Adrenal gland (tissue), 9 donors: ENCODE measurements at regions not wholly inside any gene's neighbourhood (a gene's known extent, or its start where the extent isn't known, plus 50 kb on each side); places are given as distances from the start of the nearest gene placed in this dataset.

ENCODE experiments used
- DNase-seq, 7 donors: peaks; one replicate each; pipeline ENCODE4 v3.0.0-alpha.2; 2019 to 2020
- H3K27ac ChIP-seq, 5 donors: fragments of 200-600 bp; sonication (generic) in 4 of 5; 1 replicate in 3 of 5; 2 replicates in 2 of 5; pipeline versions ENCODE4 v1.5.1 to v1.8.0; 2016 to 2020; ENCODE audit warnings: mild to moderate bottlenecking in 1 of 5
- H3K27me3 ChIP-seq: fragments of 200-600 bp; 2 replicates; pipeline ENCODE4 v1.8.0; 2021
- H3K36me3 ChIP-seq, 2 donors: fragments of 200-600 bp; replicated peaks in 1 of 2; 1 replicate in 1 of 2; 2 replicates in 1 of 2; pipeline versions ENCODE4 v1.5.1 to v1.8.0; 2018 to 2022
- H3K4me1 ChIP-seq, 2 donors: fragments of 200-600 bp; replicated peaks in 1 of 2; 1 replicate in 1 of 2; 2 replicates in 1 of 2; pipeline versions ENCODE4 v1.5.1 to v1.8.0; 2018 to 2021
- H3K4me3 ChIP-seq, 4 donors: fragments of 200-600 bp; sonication (generic) in 3 of 4; one replicate each; pipeline ENCODE4 v1.5.1; 2016 to 2018
- H3K9me3 ChIP-seq, 3 donors: fragments of 200-600 bp; sonication (generic) in 1 of 3; replicated peaks in 1 of 3; 1 replicate in 2 of 3; 2 replicates in 1 of 3; pipeline versions ENCODE4 v1.5.1 to v1.8.0; 2016 to 2021
- POLR2A ChIP-seq, 2 donors: fragments of 450-650 bp; IDR thresholded peaks; one replicate each; pipeline ENCODE4 v1.6.1; 2017; ENCODE audit warnings: antibody characterized with exemption in 2 of 2, mild to moderate bottlenecking in 2 of 2, moderate library complexity in 1 of 2
- WGBS, 4 donors: extraction: QIAGEN DNeasy Blood & Tissue Kit in 2 of 4; methylation state at CpG; one replicate each; pipeline versions ENCODE4 v1.1.5 to v1.1.7; 2013 to 2017; 5-methylcytosine and 5-hydroxymethylcytosine counted together
- intact Hi-C, 2 donors: fragments of 100-400 bp; cut with DNase I; formaldehyde crosslinking; loops; one replicate each; pipeline versions ENCODE4 v1.14.1 to v1.15.0; 2022 to 2023
- TF ChIP-seq, protein P1 (sequence below), 6 experiments: fragments of 450-650 bp in 4 of 6; fragments of 200-600 bp in 2 of 6; sonication (generic) in 1 of 6; IDR thresholded peaks; 1 replicate in 5 of 6; 2 replicates in 1 of 6; pipeline versions ENCODE4 v1.5.1 to v1.8.0; 2016 to 2021; ENCODE audit warnings: antibody characterized with exemption in 6 of 6, mild to moderate bottlenecking in 2 of 6, moderate library complexity in 1 of 6
- donor health status: healthy with polysubstance abuse.
- donor health status: Bipolar disorder and iron deficiency.
- donor health status: DM: yes; HTN: yes; CAD: no.
- donor health status: DM: no; HTN: no; CAD: no.
- donor health status: DM: no; HTN: no; CAD: no.

DNA sequence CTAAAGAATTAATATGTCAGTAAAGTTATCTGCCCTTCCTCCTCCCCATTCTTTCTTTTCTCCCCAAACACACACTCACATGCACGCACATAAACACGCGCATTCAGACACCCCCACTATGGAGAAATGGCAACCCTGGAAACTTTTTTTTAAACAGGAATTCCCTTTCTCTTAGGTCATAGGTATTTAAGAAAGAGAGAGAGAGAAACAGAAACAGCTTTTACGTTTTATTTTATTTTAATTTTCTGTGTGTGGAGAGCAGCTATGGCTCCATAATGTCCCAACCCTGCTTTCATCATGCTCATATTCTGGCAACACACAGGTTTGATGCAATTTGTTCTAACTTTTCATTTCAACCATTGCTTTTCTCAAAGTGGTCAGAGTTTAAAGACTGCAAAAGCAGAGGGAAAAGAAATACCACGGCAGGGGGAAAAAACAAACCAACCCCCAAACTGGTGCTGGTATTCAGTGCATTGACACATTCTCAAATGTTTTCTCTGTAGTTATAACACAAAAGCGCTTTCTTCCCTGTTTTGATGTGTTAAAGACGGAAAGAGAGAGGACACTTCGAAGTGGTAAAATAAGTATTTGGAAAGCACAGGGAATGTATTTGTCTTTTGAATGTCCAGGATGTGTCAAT is 126.0 kb upstream of the TMEM161B start:
- Histone ChIP-seq H3K4me1 (no peaks in the 10 kb centered on the region), H3K36me3 (no peaks in the 10 kb centered on the region), H3K27me3 (no peaks in the 10 kb centered on the region), H3K27ac (no peak overlapping the region), H3K4me3 (no peak overlapping the region), H3K9me3 (no peaks in the 10 kb centered on the region)
- no peak for TF ChIP-seq POLR2A (IDR thresholded peaks at IDR 0.05)
- TF ChIP-seq, protein P1, sequence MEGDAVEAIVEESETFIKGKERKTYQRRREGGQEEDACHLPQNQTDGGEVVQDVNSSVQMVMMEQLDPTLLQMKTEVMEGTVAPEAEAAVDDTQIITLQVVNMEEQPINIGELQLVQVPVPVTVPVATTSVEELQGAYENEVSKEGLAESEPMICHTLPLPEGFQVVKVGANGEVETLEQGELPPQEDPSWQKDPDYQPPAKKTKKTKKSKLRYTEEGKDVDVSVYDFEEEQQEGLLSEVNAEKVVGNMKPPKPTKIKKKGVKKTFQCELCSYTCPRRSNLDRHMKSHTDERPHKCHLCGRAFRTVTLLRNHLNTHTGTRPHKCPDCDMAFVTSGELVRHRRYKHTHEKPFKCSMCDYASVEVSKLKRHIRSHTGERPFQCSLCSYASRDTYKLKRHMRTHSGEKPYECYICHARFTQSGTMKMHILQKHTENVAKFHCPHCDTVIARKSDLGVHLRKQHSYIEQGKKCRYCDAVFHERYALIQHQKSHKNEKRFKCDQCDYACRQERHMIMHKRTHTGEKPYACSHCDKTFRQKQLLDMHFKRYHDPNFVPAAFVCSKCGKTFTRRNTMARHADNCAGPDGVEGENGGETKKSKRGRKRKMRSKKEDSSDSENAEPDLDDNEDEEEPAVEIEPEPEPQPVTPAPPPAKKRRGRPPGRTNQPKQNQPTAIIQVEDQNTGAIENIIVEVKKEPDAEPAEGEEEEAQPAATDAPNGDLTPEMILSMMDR (IDR thresholded peaks at IDR 0.05): no peak
- intact Hi-C loops: no loop called here
- 76 to 79% (median 78%) methylated on average over 8 of the region's 8 CpGs for WGBS, 4 donors
- no peak for DNase-seq

DNA sequence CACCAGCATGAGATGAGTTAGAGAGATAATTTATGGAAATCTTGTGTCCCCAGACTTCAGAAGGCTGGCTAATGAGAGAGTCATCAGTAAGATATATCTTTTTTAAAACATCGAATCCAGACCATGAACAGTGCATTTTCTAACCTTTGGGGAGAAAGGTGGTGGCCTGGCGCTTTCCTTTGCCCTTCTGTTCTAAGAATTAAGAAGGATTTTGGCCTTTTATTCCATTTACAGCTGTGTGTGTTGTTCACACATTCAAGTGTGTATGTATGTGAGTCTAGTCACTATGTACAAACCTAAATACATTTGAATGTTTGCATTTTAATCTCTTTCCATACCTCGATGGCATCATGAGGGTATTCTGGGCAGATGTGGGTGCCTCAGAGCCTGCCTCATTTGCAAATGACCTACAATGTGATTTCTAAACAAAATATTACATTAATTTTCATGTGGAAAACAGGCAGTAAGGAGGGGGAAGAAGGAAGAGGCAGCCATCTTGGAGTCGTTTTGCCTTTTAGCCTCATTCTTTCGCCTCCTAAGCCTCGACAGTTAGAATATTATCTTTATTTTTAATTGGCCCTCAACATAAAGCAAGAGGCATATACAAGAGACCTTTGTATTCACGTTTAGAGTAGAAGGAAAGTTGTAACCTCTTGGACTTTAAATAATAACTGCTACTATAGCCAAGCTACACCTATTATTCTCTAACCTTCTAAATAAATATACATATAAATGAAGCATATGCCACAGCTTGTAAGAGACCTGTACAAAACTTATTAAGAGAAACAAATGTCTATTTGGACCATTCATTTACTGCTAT is 125.3 kb upstream of the TMEM161B start:
- Histone ChIP-seq H3K4me1 (no peaks in the 10 kb centered on the region), H3K4me3 (no peak overlapping the region), H3K27me3 (no peaks in the 10 kb centered on the region), H3K9me3 (no peaks in the 10 kb centered on the region), H3K27ac (no peak overlapping the region), H3K36me3 (no peaks in the 10 kb centered on the region)
- 72 to 80% (median 76%) methylated on average over 7 of the region's 7 CpGs for WGBS, 4 donors
- TF ChIP-seq POLR2A (IDR thresholded peaks at IDR 0.05): no peak
- TF ChIP-seq, protein P1 (IDR thresholded peaks at IDR 0.05): no peak
- no peak for DNase-seq
- intact Hi-C loops: no loop called here

DNA sequence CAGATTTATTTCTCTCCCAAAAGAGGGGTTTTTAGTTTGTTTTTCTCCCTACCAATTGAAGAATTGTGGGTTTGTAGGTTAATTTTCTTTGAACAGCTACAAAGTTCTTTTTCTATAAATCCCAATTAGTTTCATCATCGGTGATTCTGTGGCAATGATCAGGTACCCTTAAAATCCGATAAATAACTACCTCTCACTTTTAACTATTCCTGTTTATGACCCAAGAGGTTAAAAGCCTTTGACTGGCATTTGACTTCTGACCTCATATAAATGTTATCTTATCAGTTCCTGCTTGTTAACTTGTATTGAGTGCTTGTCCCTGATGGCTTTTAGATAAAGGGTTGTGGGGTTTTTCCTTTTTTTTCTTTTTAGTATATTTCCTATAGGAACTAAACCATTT is 124.4 kb upstream of the TMEM161B start:
- no peak for DNase-seq
- 55 to 68% (median 62%) methylated on average over 2 of the region's 2 CpGs for WGBS, 4 donors
- H3K36me3 ChIP-seq: no peaks in the 10 kb centered on the region
- TF ChIP-seq, protein P1 (IDR thresholded peaks at IDR 0.05): no peak
- TF ChIP-seq POLR2A (IDR thresholded peaks at IDR 0.05): no peak
- H3K9me3 ChIP-seq: no peaks in the 10 kb centered on the region
- H3K27ac ChIP-seq: no peak overlapping the region
- intact Hi-C loops: no loop called here
- no peaks in the 10 kb centered on the region for H3K4me1 ChIP-seq
- H3K27me3 ChIP-seq: no peaks in the 10 kb centered on the region
- H3K4me3 ChIP-seq: no peak overlapping the region

DNA sequence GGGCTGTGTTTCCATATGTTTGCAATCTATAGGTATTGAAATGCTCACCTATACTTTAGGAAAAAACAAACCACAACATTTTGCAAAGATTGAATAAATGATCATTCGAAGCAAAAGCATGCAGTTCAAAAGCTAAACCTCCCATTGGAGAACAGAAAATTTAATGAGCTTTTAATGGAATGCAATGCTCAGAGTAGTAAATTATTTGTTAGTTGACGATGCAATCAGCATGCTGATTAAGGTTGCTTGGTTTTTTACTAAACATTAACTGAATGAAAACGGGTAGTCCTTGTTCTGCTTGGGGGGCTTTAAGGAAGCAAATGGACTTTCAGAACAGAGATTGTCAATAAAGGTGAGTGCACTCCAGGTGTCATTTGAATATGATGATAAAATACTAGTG is 123.3 kb upstream of the TMEM161B start:
- H3K27ac ChIP-seq: no peak overlapping the region
- H3K27me3 ChIP-seq: no peaks in the 10 kb centered on the region
- no peak for DNase-seq
- 69 to 79% (median 70%) methylated on average over 3 of the region's 3 CpGs for WGBS, 4 donors
- H3K4me3 ChIP-seq: no peak overlapping the region
- no peak for TF ChIP-seq POLR2A (IDR thresholded peaks at IDR 0.05)
- TF ChIP-seq, protein P1 (IDR thresholded peaks at IDR 0.05): no peak
- intact Hi-C loops: no loop called here
- H3K4me1 ChIP-seq: no peaks in the 10 kb centered on the region
- H3K36me3 ChIP-seq: no peaks in the 10 kb centered on the region
- no peaks in the 10 kb centered on the region for H3K9me3 ChIP-seq
